IMR-90 (cell line): ENCODE measurements at regions not wholly inside any gene's neighbourhood (a gene's known extent, or its start where the extent isn't known, plus 50 kb on each side); places are given as distances from the start of the nearest gene placed in this dataset.

Experiments
- ATAC-seq: fragments of 200-7000 bp; cut with Tn5 transposase; 2 replicates; pipeline ENCODE4 v1.9.1; 2020; ENCODE audit warnings: low read depth, mild to moderate bottlenecking, moderate library complexity
- BruUV-seq: library from RNA; stranded (reverse); fragments of 400-500 nt; replicated peaks from 2 replicates; lab custom pipeline; 2021; lab: Mats Ljungman, UMichigan
- CTCF ChIA-PET: fragments of 300-600 bp; formaldehyde crosslinking; extraction: SDS; loops from one replicate; lab custom pipeline; 2021; ENCODE audit warnings: antibody characterized with exemption; lab: Yijun Ruan, JAX
- POLR2A ChIA-PET: fragments of 300-600 bp; sonication (Branson Sonifier 250); formaldehyde crosslinking; loops from one replicate; lab custom pipeline; 2022; ENCODE audit warnings: antibody characterized with exemption; ENCODE audit not compliant: unreplicated experiment; lab: Charles Lee
- DNase-seq: peaks from one replicate; pipeline ENCODE4 v3.0.0; 2013
- H2AFZ ChIP-seq: replicated peaks from 2 replicates; pipeline ENCODE3; 2013; ENCODE audit warnings: low read length, mild to moderate bottlenecking; ENCODE audit not compliant: poor library complexity
- H2AK5ac ChIP-seq: 2 replicates; pipeline ENCODE4 v1.6.1; 2013; ENCODE audit warnings: low read depth, low read length, inconsistent platforms
- H2AK9ac ChIP-seq: replicated peaks from 2 replicates; pipeline ENCODE3; 2013; ENCODE audit warnings: mild to moderate bottlenecking, low read depth, low read length, moderate library complexity; ENCODE audit not compliant: poor library complexity
- H2BK120ac ChIP-seq: 2 replicates; pipeline ENCODE4 v1.6.1; 2013; ENCODE audit warnings: low read depth, low read length, inconsistent platforms
- H2BK15ac ChIP-seq: 3 replicates; pipeline ENCODE4 v1.6.1; 2013; ENCODE audit warnings: low read depth, low read length, inconsistent platforms
- H2BK20ac ChIP-seq: 2 replicates; pipeline ENCODE4 v1.6.1; 2013; ENCODE audit warnings: low read depth, mild to moderate bottlenecking, inconsistent platforms, low read length, moderate library complexity
- H2BK5ac ChIP-seq: 2 replicates; pipeline ENCODE4 v1.6.1; 2013; ENCODE audit warnings: mild to moderate bottlenecking, low read depth, low read length, inconsistent platforms; ENCODE audit not compliant: poor library complexity, severe bottlenecking
- H3K14ac ChIP-seq: replicated peaks from 2 replicates; pipeline ENCODE4 v1.6.1; 2013; ENCODE audit warnings: low read depth, low read length, inconsistent platforms
- H3K18ac ChIP-seq: 2 replicates; pipeline ENCODE4 v1.6.1; 2013; ENCODE audit warnings: low read depth, low read length, control low read depth
- H3K23ac ChIP-seq: 2 replicates; pipeline ENCODE4 v1.6.1; 2013; ENCODE audit warnings: low read depth, low read length, inconsistent platforms
- H3K27ac ChIP-seq: 2 replicates; pipeline ENCODE4 v1.5.1; 2013; ENCODE audit warnings: mild to moderate bottlenecking, control low read depth, low read length; ENCODE audit not compliant: insufficient read depth
- H3K27me3 ChIP-seq: 2 replicates; pipeline ENCODE4 v1.6.1; 2013; ENCODE audit warnings: low read length; ENCODE audit not compliant: control insufficient read depth, insufficient read depth
- H3K36me3 ChIP-seq: 2 replicates; pipeline ENCODE4 v1.6.1; 2013; ENCODE audit warnings: low read length, mixed read lengths; ENCODE audit not compliant: control insufficient read depth, insufficient read depth
- H3K4ac ChIP-seq: 2 replicates; pipeline ENCODE4 v1.6.1; 2013; ENCODE audit warnings: low read depth, low read length, inconsistent platforms
- H3K4me1 ChIP-seq: 2 replicates; pipeline ENCODE4 v1.6.1; 2013; ENCODE audit warnings: low read length, mixed read lengths; ENCODE audit not compliant: control insufficient read depth, insufficient read depth
- H3K4me2 ChIP-seq: 2 replicates; pipeline ENCODE4 v1.6.1; 2013; ENCODE audit warnings: low read depth, mild to moderate bottlenecking, control low read depth, low read length, moderate library complexity
- H3K4me3 ChIP-seq: 2 replicates; pipeline ENCODE4 v1.5.1; 2013; ENCODE audit warnings: low read depth, mild to moderate bottlenecking, control low read depth, low read length, moderate library complexity; ENCODE audit not compliant: insufficient read depth
- H3K56ac ChIP-seq: 2 replicates; pipeline ENCODE4 v1.6.1; 2013; ENCODE audit warnings: low read length, inconsistent platforms; ENCODE audit not compliant: insufficient read depth; ENCODE audit errors: extremely low read depth
- H3K79me1 ChIP-seq, 2 experiments: 2 replicates each; pipeline ENCODE4 v1.6.1; 2013; ENCODE audit warnings: low read length in 2 of 2, inconsistent platforms in 1 of 2, low read depth in 1 of 2
- H3K9ac ChIP-seq: 2 replicates; pipeline ENCODE4 v1.6.1; 2013; ENCODE audit warnings: low read depth, low read length, control low read depth
- H3K9me1 ChIP-seq: 2 replicates; pipeline ENCODE4 v1.6.1; 2013; ENCODE audit warnings: low read length, inconsistent platforms; ENCODE audit not compliant: insufficient read depth
- H3K9me3 ChIP-seq: 2 replicates; pipeline ENCODE4 v1.6.1; 2013; ENCODE audit warnings: low read length; ENCODE audit not compliant: control insufficient read depth, insufficient read depth
- H4K20me1 ChIP-seq: 2 replicates; pipeline ENCODE4 v1.6.1; 2013; ENCODE audit warnings: low read length, inconsistent platforms; ENCODE audit not compliant: insufficient read depth
- H4K5ac ChIP-seq: 2 replicates; pipeline ENCODE4 v1.6.1; 2013; ENCODE audit warnings: mild to moderate bottlenecking, low read depth, low read length, control low read depth
- H4K8ac ChIP-seq, 2 experiments: 2 replicates each; pipeline ENCODE4 v1.6.1; 2013; ENCODE audit warnings: low read depth in 2 of 2, low read length in 2 of 2, control low read depth in 1 of 2, inconsistent platforms in 1 of 2
- H4K91ac ChIP-seq: 2 replicates; pipeline ENCODE4 v1.6.1; 2013; ENCODE audit warnings: low read depth, low read length, inconsistent platforms; ENCODE audit not compliant: insufficient read depth
- CEBPB ChIP-seq: IDR thresholded peaks from 2 replicates; pipeline ENCODE4 v1.6.1; 2012; ENCODE audit warnings: low read depth, low read length, improper control_type of control experiment
- NFE2L2 ChIP-seq: fragments of 150-350 bp; IDR thresholded peaks from 2 replicates; pipeline ENCODE4 v1.6.1; 2016; ENCODE audit warnings: low read depth, mild to moderate bottlenecking, low read length
- POLR2A ChIP-seq: IDR thresholded peaks from 2 replicates; pipeline ENCODE4 v1.6.1; 2012; ENCODE audit warnings: mild to moderate bottlenecking, low read depth, low read length
- SMC3 ChIP-seq: fragments of 150-350 bp; IDR thresholded peaks from 2 replicates; pipeline ENCODE4 v1.6.1; 2016; ENCODE audit warnings: low read depth, mild to moderate bottlenecking, antibody characterized with exemption, low read length, moderate library complexity
- WGBS, 2 experiments: methylation state at CpG; one replicate each; pipeline versions ENCODE4 v1.1.5 to v1.1.7; 2013; ENCODE audit warnings: missing lambda C conversion rate in 2 of 2; ENCODE audit not compliant: insufficient read length in 1 of 2; ENCODE audit errors: extremely low coverage in 2 of 2; 5-methylcytosine and 5-hydroxymethylcytosine counted together
- dilution Hi-C: fragments of 300-500 bp; cut with HindIII; formaldehyde crosslinking; loops from one replicate; pipeline ENCODE4 v1.14.3; 2018; ENCODE audit warnings: low sequenced_read_pairs; ENCODE audit not compliant: unreplicated experiment
- in situ Hi-C: fragments of 300-500 bp; cut with MboI; formaldehyde crosslinking; loops from 3 replicates; pipeline ENCODE4 v1.14.3; 2019; ENCODE audit warnings: low sequenced_read_pairs, inconsistent platforms, mixed read lengths
- intact Hi-C: fragments of 100-400 bp; cut with micrococcal nuclease; formaldehyde crosslinking; loops from 2 replicates; pipeline ENCODE4 v1.10.0; 2022
- TF ChIP-seq, protein P1 (sequence below): fragments of 150-350 bp; IDR thresholded peaks from 2 replicates; pipeline ENCODE4 v1.6.1; 2017; ENCODE audit warnings: mild to moderate bottlenecking, antibody characterized with exemption, low read length, low read depth

DNA sequence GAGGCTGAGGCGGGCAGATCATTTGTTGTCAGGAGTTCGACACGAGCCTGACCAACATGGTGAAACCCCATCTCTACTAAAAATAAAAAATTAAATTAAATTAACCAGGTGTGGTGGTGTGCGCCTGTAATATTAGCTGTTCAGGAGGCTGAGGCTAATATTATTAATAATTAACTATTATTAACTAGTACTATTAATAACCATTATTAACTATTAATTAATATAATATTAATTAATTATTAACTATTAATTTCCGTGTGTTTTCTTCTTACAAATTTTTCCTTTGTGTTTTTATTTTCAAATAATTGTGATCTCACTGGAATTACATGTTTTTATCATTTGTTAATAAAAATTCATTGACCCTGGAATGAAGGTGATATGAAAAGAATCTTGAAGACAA, 557.4 kb upstream of the ADGRB3 start:
- ChIA-PET CTCF (no interaction called here), POLR2A (no interaction called here)
- H3K27me3 ChIP-seq: no peaks in the 10 kb centered on the region
- H3K79me1 ChIP-seq: no peaks in the 10 kb centered on the region
- no peak overlapping the region for H3K9ac ChIP-seq
- no peak overlapping the region for H2BK120ac ChIP-seq
- TF ChIP-seq POLR2A: no peak
- TF ChIP-seq NFE2L2: no peak
- TF ChIP-seq SMC3: no peak
- TF ChIP-seq, protein P1, sequence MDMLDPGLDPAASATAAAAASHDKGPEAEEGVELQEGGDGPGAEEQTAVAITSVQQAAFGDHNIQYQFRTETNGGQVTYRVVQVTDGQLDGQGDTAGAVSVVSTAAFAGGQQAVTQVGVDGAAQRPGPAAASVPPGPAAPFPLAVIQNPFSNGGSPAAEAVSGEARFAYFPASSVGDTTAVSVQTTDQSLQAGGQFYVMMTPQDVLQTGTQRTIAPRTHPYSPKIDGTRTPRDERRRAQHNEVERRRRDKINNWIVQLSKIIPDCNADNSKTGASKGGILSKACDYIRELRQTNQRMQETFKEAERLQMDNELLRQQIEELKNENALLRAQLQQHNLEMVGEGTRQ: no peak
- no peak for TF ChIP-seq CEBPB
- intact Hi-C loops: no loop called here
- no peak overlapping the region for H3K4me2 ChIP-seq
- dilution Hi-C loops: no loop called here
- ATAC-seq (no peak), DNase-seq (no peak)
- no peaks in the 10 kb centered on the region for H3K9me3 ChIP-seq
- H3K9me1 ChIP-seq: no peaks in the 10 kb centered on the region
- no peak overlapping the region for H2BK5ac ChIP-seq
- H3K4me3 ChIP-seq: no peak overlapping the region
- H4K5ac ChIP-seq: no peak overlapping the region
- H2BK15ac ChIP-seq: no peak overlapping the region
- H4K20me1 ChIP-seq: no peaks in the 10 kb centered on the region
- no peak overlapping the region for H3K27ac ChIP-seq
- no TSS peak for BruUV-seq
- no peak overlapping the region for H3K14ac ChIP-seq
- no peak overlapping the region for H3K18ac ChIP-seq
- H2AK5ac ChIP-seq: no peak overlapping the region
- H4K8ac ChIP-seq: no peak overlapping the region
- H4K91ac ChIP-seq: no peak overlapping the region
- H3K4ac ChIP-seq: no peak overlapping the region
- no peaks in the 10 kb centered on the region for H3K36me3 ChIP-seq
- H3K23ac ChIP-seq: no peak overlapping the region
- WGBS, 2 experiments: no CpG with 5 or more reads among the region's 5 CpGs
- no peak overlapping the region for H2BK20ac ChIP-seq
- in situ Hi-C loops: no loop called here
- H2AK9ac ChIP-seq: no peak overlapping the region
- no peaks in the 10 kb centered on the region for H3K4me1 ChIP-seq
- H2AFZ ChIP-seq: no peak overlapping the region
- no peak overlapping the region for H3K56ac ChIP-seq
